B cell (primary cell): ENCODE measurements at regions not wholly inside any gene's neighbourhood (a gene's known extent, or its start where the extent isn't known, plus 50 kb on each side); places are given as distances from the start of the nearest gene placed in this dataset.

Source experiments
- ATAC-seq: fragments of 200-7000 bp; cut with Tn5 transposase; one replicate; pipeline ENCODE4 v1.10.0; 2021; ENCODE audit warnings: low read depth, mild to moderate bottlenecking, moderate number of reproducible peaks, moderate library complexity
- CTCF ChIA-PET: fragments of 350-600 bp; sonication (Branson Sonifier 250); formaldehyde crosslinking; loops from one replicate; lab custom pipeline; 2021; ENCODE audit warnings: antibody characterized with exemption, inconsistent platforms; lab: Charles Lee
- POLR2A ChIA-PET: fragments of 350-600 bp; sonication (Branson Sonifier 250); formaldehyde crosslinking; loops from one replicate; lab custom pipeline; 2021; ENCODE audit warnings: antibody characterized with exemption; lab: Charles Lee
- DNase-seq: peaks from one replicate; pipeline ENCODE4 v3.0.0; 2013
- H2AFZ ChIP-seq: 2 replicates; pipeline ENCODE4 v1.6.1; 2012; ENCODE audit warnings: mild to moderate bottlenecking, low read depth, low read length; ENCODE audit not compliant: insufficient read depth, poor library complexity, severe bottlenecking
- H3K27ac ChIP-seq, 2 donors: 1 replicate in 1 of 2; 2 replicates in 1 of 2; pipeline ENCODE4 v1.5.1; 2012 to 2013; ENCODE audit warnings: low read length in 2 of 2, mild to moderate bottlenecking in 2 of 2, moderate library complexity in 1 of 2
- H3K27me3 ChIP-seq, 4 experiments: fragments of 200-600 bp in 1 of 4; sonication (generic) in 1 of 4; replicated peaks in 1 of 4; 1 replicate in 2 of 4; 2 replicates in 2 of 4; pipeline versions ENCODE4 v1.6.1 to v1.7.0; 2013 to 2016; ENCODE audit warnings: low read length in 3 of 4, mild to moderate bottlenecking in 2 of 4, mixed read lengths in 1 of 4, moderate library complexity in 1 of 4; ENCODE audit not compliant: insufficient read depth in 4 of 4, control insufficient read depth in 3 of 4; ENCODE audit errors: control extremely low read depth in 1 of 4
- H3K36me3 ChIP-seq, 2 experiments: replicated peaks in 1 of 2; 1 replicate in 1 of 2; 2 replicates in 1 of 2; pipeline versions ENCODE4 v1.6.1 to v1.7.1; 2013; ENCODE audit warnings: low read length in 1 of 2; ENCODE audit not compliant: insufficient read depth in 2 of 2, control insufficient read depth in 1 of 2; ENCODE audit errors: control extremely low read depth in 1 of 2, extremely low read depth in 1 of 2
- H3K4me1 ChIP-seq, 2 donors: fragments of 200-600 bp in 1 of 2; sonication (generic) in 1 of 2; 1 replicate in 1 of 2; 2 replicates in 1 of 2; pipeline versions ENCODE4 v1.5.1 to v1.6.1; 2013 to 2017; ENCODE audit warnings: low read length in 2 of 2; ENCODE audit not compliant: control insufficient read depth in 2 of 2, insufficient read depth in 2 of 2
- H3K4me2 ChIP-seq: replicated peaks from 2 replicates; pipeline ENCODE3; 2012; ENCODE audit warnings: mild to moderate bottlenecking, low read depth, low read length; ENCODE audit not compliant: poor library complexity, severe bottlenecking
- H3K4me3 ChIP-seq, 5 experiments: fragments of 200-600 bp in 1 of 5; sonication (generic) in 1 of 5; 1 replicate in 3 of 5; 2 replicates in 2 of 5; pipeline versions ENCODE4 v1.5.1 to v1.7.0; 2011 to 2016; ENCODE audit warnings: low read length in 4 of 5, mild to moderate bottlenecking in 4 of 5, low read depth in 2 of 5, control low read depth in 1 of 5, moderate library complexity in 1 of 5; ENCODE audit not compliant: insufficient read depth in 1 of 5; ENCODE audit errors: control extremely low read depth in 1 of 5, extremely low read depth in 1 of 5
- H3K79me2 ChIP-seq: fragments of 200-600 bp; sonication (generic); one replicate; pipeline ENCODE4 v1.6.0; 2016; ENCODE audit warnings: low read length; ENCODE audit not compliant: control insufficient read depth, insufficient read depth
- H3K9ac ChIP-seq: fragments of 200-600 bp; sonication (generic); 2 replicates; pipeline ENCODE4 v1.6.1; 2017; ENCODE audit warnings: mild to moderate bottlenecking, low read length, moderate library complexity
- H3K9me3 ChIP-seq, 3 donors: one replicate each; pipeline versions ENCODE4 v1.6.1 to v1.7.1; 2013; ENCODE audit warnings: low read length in 2 of 3; ENCODE audit not compliant: control insufficient read depth in 2 of 3, insufficient read depth in 1 of 3; ENCODE audit errors: control extremely low read depth in 1 of 3
- H4K20me1 ChIP-seq: 2 replicates; pipeline ENCODE4 v1.6.0; 2012; ENCODE audit warnings: mild to moderate bottlenecking, low read length; ENCODE audit not compliant: insufficient read depth, control insufficient read depth, poor library complexity, severe bottlenecking
- H3K27ac Mint-ChIP-seq: one replicate; pipeline ENCODE4 v1.8.0; 2021; ENCODE audit warnings: mixed read lengths
- H3K27me3 Mint-ChIP-seq: one replicate; pipeline ENCODE4 v1.8.0; 2021; ENCODE audit warnings: mixed read lengths
- H3K4me1 Mint-ChIP-seq: one replicate; pipeline ENCODE4 v1.8.0; 2021; ENCODE audit warnings: mixed read lengths
- H3K4me3 Mint-ChIP-seq: one replicate; pipeline ENCODE4 v1.8.0; 2021; ENCODE audit warnings: mixed read lengths
- H3K9me3 Mint-ChIP-seq: one replicate; pipeline ENCODE4 v1.8.0; 2022; ENCODE audit warnings: mixed read lengths; ENCODE audit not compliant: insufficient read depth
- CTCF ChIP-seq: fragments of 200-600 bp; IDR thresholded peaks from one replicate; pipeline ENCODE4 v1.8.0; 2022; ENCODE audit warnings: antibody characterized with exemption, mild to moderate bottlenecking
- EZH2 ChIP-seq: IDR thresholded peaks from 2 replicates; pipeline ENCODE4 v1.6.1; 2012; ENCODE audit warnings: borderline replicate concordance, low read depth, mild to moderate bottlenecking, moderate library complexity, low read length; ENCODE audit not compliant: insufficient read depth, poor library complexity, severe bottlenecking
- WGBS: methylation state at CpG from one replicate; pipeline ENCODE4 v1.1.5; 2013; ENCODE audit warnings: missing lambda C conversion rate; ENCODE audit not compliant: insufficient coverage; 5-methylcytosine and 5-hydroxymethylcytosine counted together
- intact Hi-C: fragments of 100-400 bp; cut with micrococcal nuclease; formaldehyde crosslinking; loops from one replicate; pipeline ENCODE4 v1.10.0; 2022

- Mint-ChIP-seq H3K4me1 (no peaks in the 10 kb centered on the region), H3K4me3 (no peak overlapping the region), H3K27ac (no peak overlapping the region), H3K27me3 (no peaks in the 10 kb centered on the region), H3K9me3 (peaks cover 2% of the 10 kb centered on the region)
- CTCF ChIA-PET, result no interaction called here
- Histone ChIP-seq H3K4me3 (no peak overlapping the region), H3K36me3 (no peaks in the 10 kb centered on the region), H3K27me3 (no peaks in the 10 kb centered on the region), H3K79me2 (no peaks in the 10 kb centered on the region), H3K9ac (no peak overlapping the region), H3K4me2 (no peak overlapping the region), H4K20me1 (no peaks in the 10 kb centered on the region), H3K4me1 (no peaks in the 10 kb centered on the region), H3K9me3 (peaks cover 0 to 4% (median 1%) of the 10 kb centered on the region in 3 donors), H2AFZ (no peak overlapping the region), H3K27ac (no peak overlapping the region)
- ATAC-seq, result no peak
- POLR2A ChIA-PET, result no interaction called here
- no peak for DNase-seq
- TF ChIP-seq EZH2 (no peak), CTCF (no peak)
- intact Hi-C loops, result no loop called here
These were observed 686.3 kb upstream of the LRFN5 start for GRCh38 chr14:40920380-40920779.

- WGBS, result 89% methylated on average over 2 of the region's 4 CpGs
- POLR2A ChIA-PET, result no interaction called here
- Histone ChIP-seq H3K9ac (no peak overlapping the region), H3K79me2 (no peaks in the 10 kb centered on the region), H3K27me3 (no peaks in the 10 kb centered on the region), H3K9me3 (no peaks in the 10 kb centered on the region), H3K27ac (no peak overlapping the region), H3K36me3 (no peaks in the 10 kb centered on the region), H2AFZ (no peak overlapping the region), H3K4me3 (no peak overlapping the region), H3K4me1 (no peaks in the 10 kb centered on the region), H4K20me1 (no peaks in the 10 kb centered on the region), H3K4me2 (no peak overlapping the region)
- intact Hi-C loops, result no loop called here
- no peak overlapping the region for H3K4me3 Mint-ChIP-seq
- no peak for ATAC-seq
- DNase-seq, result no peak
- H3K27ac Mint-ChIP-seq, result no peak overlapping the region
- CTCF ChIA-PET, result no interaction called here
- H3K9me3 Mint-ChIP-seq, result no peaks in the 10 kb centered on the region
- H3K27me3 Mint-ChIP-seq, result no peaks in the 10 kb centered on the region
- no peaks in the 10 kb centered on the region for H3K4me1 Mint-ChIP-seq
- TF ChIP-seq CTCF (no peak), EZH2 (no peak)
These were observed 695.5 kb upstream of the LRFN5 start for GRCh38 chr14:40911141-40911540.
